K562 (cell line): ENCODE measurements at regions not wholly inside any gene's neighbourhood (a gene's known extent, or its start where the extent isn't known, plus 50 kb on each side); places are given as distances from the start of the nearest gene placed in this dataset.

ENCODE experiments used
- ATAC-seq: fragments of 200-7000 bp; cut with Tn5 transposase; 3 replicates; pipeline ENCODE4 v1.9.1; 2020; ENCODE audit warnings: moderate library complexity
- BruUV-seq: library from RNA; stranded (reverse); fragments of 400-500 nt; replicated peaks from 2 replicates; lab custom pipeline; 2021; lab: Mats Ljungman, UMichigan
- CTCF ChIA-PET: fragments of 300-600 bp; formaldehyde crosslinking; extraction: SDS; loops from one replicate; lab custom pipeline; 2021; ENCODE audit warnings: low intra/inter-chr PET ratio; lab: Yijun Ruan, JAX
- POLR2A ChIA-PET: fragments of 300-600, 350-650 bp; sonication (Branson Sonifier 250); formaldehyde crosslinking; extraction: SDS; loops from one replicate; lab custom pipeline; 2021; ENCODE audit warnings: antibody characterized with exemption, inconsistent platforms; lab: Yijun Ruan, JAX
- DNase-seq, 4 experiments: peaks; one replicate each; pipeline versions ENCODE4 v3.0.0 to v3.0.0-alpha.2; 2011 to 2018; ENCODE audit warnings: low spot score in 3 of 4, mixed read lengths in 3 of 4; ENCODE audit errors: extremely low read depth in 1 of 4
- FAIRE-seq: peaks from 2 replicates; lab custom pipeline; 2011; peaks lifted over from hg19 to GRCh38; lab: Jason Lieb, UNC
- H2AFZ ChIP-seq: 2 replicates; pipeline ENCODE4 v1.6.0; 2011; ENCODE audit warnings: low read depth, low read length, control low read depth, inconsistent platforms
- H3K27ac ChIP-seq: fragments of 200-600 bp; 3 replicates; pipeline ENCODE4 v1.8.0; 2011; ENCODE audit warnings: low read depth, mild to moderate bottlenecking, control low read depth, inconsistent platforms, low read length, moderate library complexity, mixed read lengths; ENCODE audit errors: extremely low read depth
- H3K27me3 ChIP-seq, 2 experiments: fragments of 300-600 bp in 1 of 2; 2 replicates in 1 of 2; 3 replicates in 1 of 2; pipeline versions ENCODE4 v1.6.0 to v1.8.0; 2011; ENCODE audit warnings: inconsistent platforms in 2 of 2, low read length in 2 of 2, mild to moderate bottlenecking in 1 of 2, mixed read lengths in 1 of 2, moderate library complexity in 1 of 2; ENCODE audit not compliant: control insufficient read depth in 2 of 2, insufficient read depth in 2 of 2
- H3K36me3 ChIP-seq: fragments of 300-600 bp; 3 replicates; pipeline ENCODE4 v1.8.0; 2011; ENCODE audit warnings: mild to moderate bottlenecking, low read length, inconsistent platforms; ENCODE audit not compliant: control insufficient read depth, insufficient read depth
- H3K4me1 ChIP-seq, 2 experiments: fragments of 200-600 bp in 1 of 2; replicated peaks in 1 of 2; 2 replicates in 1 of 2; 3 replicates in 1 of 2; pipeline versions ENCODE4 v1.5.1 to v1.8.0; 2011; ENCODE audit warnings: inconsistent platforms in 2 of 2, low read length in 2 of 2, mild to moderate bottlenecking in 1 of 2, mixed read lengths in 1 of 2, moderate library complexity in 1 of 2; ENCODE audit not compliant: control insufficient read depth in 2 of 2, insufficient read depth in 2 of 2
- H3K4me2 ChIP-seq: 2 replicates; pipeline ENCODE4 v1.6.1; 2011; ENCODE audit warnings: low read length, control low read depth, inconsistent platforms, mixed read lengths; ENCODE audit not compliant: insufficient read depth
- H3K4me3 ChIP-seq: fragments of 200-600 bp; sonication (generic), shearing (Covaris generic); 2 replicates; pipeline ENCODE4 v1.5.1; 2016; ENCODE audit warnings: control low read depth, inconsistent platforms
- H3K79me2 ChIP-seq: fragments of 200-600 bp; 3 replicates; pipeline ENCODE4 v1.8.0; 2011; ENCODE audit warnings: low read length, inconsistent platforms; ENCODE audit not compliant: control insufficient read depth, insufficient read depth
- H3K9ac ChIP-seq, 2 experiments: 2 replicates each; pipeline versions ENCODE4 v1.6.0 to v1.6.1; 2011; ENCODE audit warnings: low read depth in 2 of 2, low read length in 2 of 2, control low read depth in 1 of 2, inconsistent platforms in 1 of 2, mild to moderate bottlenecking in 1 of 2, mixed read lengths in 1 of 2; ENCODE audit not compliant: insufficient read depth in 1 of 2
- H3K9me1 ChIP-seq: one replicate; pipeline ENCODE4 v1.6.0; 2011; ENCODE audit warnings: inconsistent platforms, mild to moderate bottlenecking, low read length, moderate library complexity; ENCODE audit not compliant: control insufficient read depth, insufficient read depth
- H3K9me3 ChIP-seq: replicated peaks from 2 replicates; pipeline ENCODE4 v1.5.1; 2011; ENCODE audit warnings: low read depth, low read length, inconsistent platforms; ENCODE audit not compliant: control insufficient read depth, insufficient read depth
- H4K20me1 ChIP-seq: replicated peaks from 2 replicates; pipeline ENCODE4 v1.6.1; 2011; ENCODE audit warnings: low read length, inconsistent platforms, mixed read lengths; ENCODE audit not compliant: control insufficient read depth, insufficient read depth
- ARID2 ChIP-seq: fragments of 450-650 bp; IDR thresholded peaks from 2 replicates; pipeline ENCODE4 v1.6.1; 2017; ENCODE audit warnings: antibody characterized with exemption, mild to moderate bottlenecking
- CEBPB ChIP-seq: fragments of 450-650 bp; IDR thresholded peaks from 2 replicates; pipeline ENCODE4 v1.6.1; 2016; ENCODE audit warnings: missing genetic modification characterization, missing compliant biosample characterization
- E2F3 ChIP-seq: fragments of 250-450 bp; sonication (Bioruptor Pico); IDR thresholded peaks from 2 replicates; pipeline ENCODE4 v1.4.0; 2020; ENCODE audit warnings: mild to moderate bottlenecking
- ETV6 ChIP-seq, 3 experiments: fragments of 150-350 bp in 1 of 3; sonication (generic) in 1 of 3; formaldehyde crosslinking in 1 of 3; IDR thresholded peaks; 2 replicates each; pipeline versions ENCODE4 v1.6.1 to v1.8.0; 2014 to 2022; ENCODE audit warnings: borderline replicate concordance in 2 of 3, low read depth in 2 of 3, antibody characterized with exemption in 1 of 3, low read length in 1 of 3, mild to moderate bottlenecking in 1 of 3, missing genetic modification reagents in 1 of 3
- HMG20A ChIP-seq: fragments of 450-650 bp; formaldehyde crosslinking; conservative IDR thresholded peaks from 2 replicates; pipeline ENCODE4 v1.4.0; 2020; ENCODE audit warnings: mild to moderate bottlenecking, mixed read lengths
- PURB ChIP-seq: sonication (generic); formaldehyde crosslinking; IDR thresholded peaks from 2 replicates; pipeline ENCODE4 v1.9.0; 2021; ENCODE audit warnings: low read depth, mild to moderate bottlenecking, missing genetic modification reagents
- SIX5 ChIP-seq, 2 experiments: IDR thresholded peaks; 2 replicates each; pipeline ENCODE4 v1.6.1; 2011; ENCODE audit warnings: low read length in 2 of 2, borderline replicate concordance in 1 of 2, low read depth in 1 of 2, mild to moderate bottlenecking in 1 of 2, moderate library complexity in 1 of 2; ENCODE audit not compliant: insufficient read depth in 1 of 2
- ZNF586 ChIP-seq: fragments of 450-650 bp; formaldehyde crosslinking; conservative IDR thresholded peaks from 2 replicates; pipeline ENCODE4 v1.4.0; 2020; ENCODE audit warnings: mild to moderate bottlenecking, moderate library complexity
- WGBS: fragments of 100-300 bp; shearing (Covaris generic); methylation state at CpG from one replicate; pipeline ENCODE4 v1.1.6; 2016; ENCODE audit warnings: low coverage, mixed read lengths; ENCODE audit not compliant: insufficient coverage; ENCODE audit errors: missing lambda C conversion rate; 5-methylcytosine and 5-hydroxymethylcytosine counted together
- in situ Hi-C: fragments of 300-500 bp; cut with MboI; formaldehyde crosslinking; loops from 4 replicates; pipeline ENCODE4 v1.15.0; 2018; ENCODE audit warnings: inconsistent platforms, mixed read lengths
- intact Hi-C: fragments of 100-400 bp; cut with micrococcal nuclease; formaldehyde crosslinking; loops from 2 replicates; pipeline ENCODE4 v1.14.2; 2022
- TF ChIP-seq, protein P1 (sequence below): fragments of 450-650 bp; formaldehyde crosslinking; conservative IDR thresholded peaks from 2 replicates; pipeline ENCODE4 v1.4.0; 2022; ENCODE audit warnings: mild to moderate bottlenecking, missing genetic modification characterization
- TF ChIP-seq, protein P2 (sequence below): sonication (generic); formaldehyde crosslinking; IDR thresholded peaks from 2 replicates; pipeline ENCODE4 v1.8.0; 2022; ENCODE audit warnings: mild to moderate bottlenecking, low read depth, missing genetic modification reagents

DNA sequence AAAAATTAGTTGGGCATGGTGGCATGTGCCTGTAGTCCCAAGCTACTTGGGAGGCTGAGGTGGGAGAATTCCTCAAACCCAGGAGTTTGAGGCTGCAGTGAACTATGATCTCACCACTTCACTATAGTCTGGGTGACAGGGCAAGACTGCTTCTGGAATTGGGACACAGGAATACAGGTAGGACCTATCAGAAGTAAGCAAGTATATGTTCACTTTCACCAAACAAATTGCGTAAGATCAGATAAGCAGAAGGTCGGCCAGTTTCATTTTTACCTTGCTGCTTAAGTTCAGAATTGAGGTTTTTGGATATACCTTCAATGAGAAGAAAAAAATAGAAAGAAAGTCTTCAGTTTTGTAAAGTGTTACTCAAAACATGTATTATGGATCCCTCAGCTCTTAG is 171.7 kb downstream of the MAT2B start:
- TF ChIP-seq SIX5 (IDR thresholded peaks at IDR 0.05; ENCODE audit: borderline replicate concordance in 1 of 2, insufficient read depth in 1 of 2, low read depth in 1 of 2, low read length in 2 of 2) (no peak), CEBPB (peak; percentile 35)
- BruUV-seq, result no TSS peak
- in situ Hi-C loops, result no loop called here
- H3K9me1 ChIP-seq, result no peaks in the 10 kb centered on the region
- POLR2A ChIA-PET, result no interaction called here
- no peak overlapping the region for H3K4me3 ChIP-seq
- no peaks in the 10 kb centered on the region for H3K36me3 ChIP-seq
- no peaks in the 10 kb centered on the region for H3K4me1 ChIP-seq
- CTCF ChIA-PET, result no interaction called here
- H3K4me2 ChIP-seq, result no peak overlapping the region
- no peak overlapping the region for H3K9ac ChIP-seq
- no peak for ATAC-seq
- intact Hi-C loops, result no loop called here
- FAIRE-seq, result no peak
- no peak overlapping the region for H2AFZ ChIP-seq
- H4K20me1 ChIP-seq, result no peaks in the 10 kb centered on the region
- DNase-seq, result no peak
- WGBS, result 3% methylated on average over 2 of the region's 2 CpGs
- H3K27ac ChIP-seq, result no peak overlapping the region
- H3K9me3 ChIP-seq, result no peaks in the 10 kb centered on the region
- H3K27me3 ChIP-seq, result no peaks in the 10 kb centered on the region
- H3K79me2 ChIP-seq, result no peaks in the 10 kb centered on the region

DNA sequence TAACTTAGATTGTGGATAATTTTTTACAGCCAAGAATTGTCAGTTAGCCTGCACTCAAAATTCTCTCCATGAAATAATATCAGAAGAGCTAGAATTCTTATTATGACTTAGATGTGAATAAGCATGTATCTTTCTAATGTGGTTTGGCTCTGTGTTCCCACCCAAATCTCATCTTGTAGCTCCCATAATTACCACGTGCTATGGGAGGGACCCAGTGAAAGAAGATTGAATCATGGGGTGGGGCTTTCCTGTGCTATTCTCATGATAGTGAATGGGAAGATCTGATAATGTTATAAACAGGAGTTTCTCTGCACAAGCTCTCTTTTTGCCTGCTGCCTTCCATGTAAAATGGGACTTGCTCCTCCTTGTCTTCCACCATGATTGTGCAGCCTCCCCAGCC is 176.8 kb downstream of the MAT2B start:
- no peaks in the 10 kb centered on the region for H3K79me2 ChIP-seq
- intact Hi-C loops, result no loop called here
- CTCF ChIA-PET, result no interaction called here
- no peak overlapping the region for H3K4me3 ChIP-seq
- no peaks in the 10 kb centered on the region for H3K9me3 ChIP-seq
- H2AFZ ChIP-seq, result no peak overlapping the region
- no peak overlapping the region for H3K27ac ChIP-seq
- H3K4me2 ChIP-seq, result no peak overlapping the region
- H3K27me3 ChIP-seq, result no peaks in the 10 kb centered on the region
- no peak for ATAC-seq
- H3K9me1 ChIP-seq, result no peaks in the 10 kb centered on the region
- TF ChIP-seq ZNF586 (CRISPR knock-in tag) (no peak), ETV6 (IDR thresholded peaks at IDR 0.05; ENCODE audit: borderline replicate concordance in 1 of 2, low read depth in 2 of 2, low read length in 1 of 2) (no peak), ETV6 (CRISPR knock-in tag; IDR thresholded peaks at IDR 0.05; ENCODE audit: borderline replicate concordance) (no peak), HMG20A (no peak), E2F3 (no peak), ARID2 (no peak), PURB (CRISPR knock-in tag) (no peak)
- TF ChIP-seq, protein P1, sequence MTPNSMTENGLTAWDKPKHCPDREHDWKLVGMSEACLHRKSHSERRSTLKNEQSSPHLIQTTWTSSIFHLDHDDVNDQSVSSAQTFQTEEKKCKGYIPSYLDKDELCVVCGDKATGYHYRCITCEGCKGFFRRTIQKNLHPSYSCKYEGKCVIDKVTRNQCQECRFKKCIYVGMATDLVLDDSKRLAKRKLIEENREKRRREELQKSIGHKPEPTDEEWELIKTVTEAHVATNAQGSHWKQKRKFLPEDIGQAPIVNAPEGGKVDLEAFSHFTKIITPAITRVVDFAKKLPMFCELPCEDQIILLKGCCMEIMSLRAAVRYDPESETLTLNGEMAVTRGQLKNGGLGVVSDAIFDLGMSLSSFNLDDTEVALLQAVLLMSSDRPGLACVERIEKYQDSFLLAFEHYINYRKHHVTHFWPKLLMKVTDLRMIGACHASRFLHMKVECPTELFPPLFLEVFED (CRISPR knock-in tag), result no peak
- TF ChIP-seq, protein P2, sequence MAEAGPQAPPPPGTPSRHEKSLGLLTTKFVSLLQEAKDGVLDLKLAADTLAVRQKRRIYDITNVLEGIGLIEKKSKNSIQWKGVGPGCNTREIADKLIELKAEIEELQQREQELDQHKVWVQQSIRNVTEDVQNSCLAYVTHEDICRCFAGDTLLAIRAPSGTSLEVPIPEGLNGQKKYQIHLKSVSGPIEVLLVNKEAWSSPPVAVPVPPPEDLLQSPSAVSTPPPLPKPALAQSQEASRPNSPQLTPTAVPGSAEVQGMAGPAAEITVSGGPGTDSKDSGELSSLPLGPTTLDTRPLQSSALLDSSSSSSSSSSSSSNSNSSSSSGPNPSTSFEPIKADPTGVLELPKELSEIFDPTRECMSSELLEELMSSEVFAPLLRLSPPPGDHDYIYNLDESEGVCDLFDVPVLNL (CRISPR knock-in tag), result no peak
- TF ChIP-seq, all 486 proteins: peak for 0
- H4K20me1 ChIP-seq, result no peaks in the 10 kb centered on the region
- BruUV-seq, result no TSS peak
- WGBS, result 0% methylated on average over 1 of the region's 1 CpG
- H3K4me1 ChIP-seq, result no peaks in the 10 kb centered on the region
- POLR2A ChIA-PET, result interaction anchor here (0.9 kb wide), 1 partner anchor 166 kb away, joined by 3 read pairs; no protein-coding TSS in a partner anchor
- H3K9ac ChIP-seq, result no peak overlapping the region
- H3K36me3 ChIP-seq, result no peaks in the 10 kb centered on the region
- no peak for FAIRE-seq
- in situ Hi-C loops, result no loop called here
- no peak for DNase-seq
